ENCODE measurements at regions not wholly inside any gene's neighbourhood (a gene's known extent, or its start where the extent isn't known, plus 50 kb on each side); places are given as distances from the start of the nearest gene placed in this dataset.

DNA sequence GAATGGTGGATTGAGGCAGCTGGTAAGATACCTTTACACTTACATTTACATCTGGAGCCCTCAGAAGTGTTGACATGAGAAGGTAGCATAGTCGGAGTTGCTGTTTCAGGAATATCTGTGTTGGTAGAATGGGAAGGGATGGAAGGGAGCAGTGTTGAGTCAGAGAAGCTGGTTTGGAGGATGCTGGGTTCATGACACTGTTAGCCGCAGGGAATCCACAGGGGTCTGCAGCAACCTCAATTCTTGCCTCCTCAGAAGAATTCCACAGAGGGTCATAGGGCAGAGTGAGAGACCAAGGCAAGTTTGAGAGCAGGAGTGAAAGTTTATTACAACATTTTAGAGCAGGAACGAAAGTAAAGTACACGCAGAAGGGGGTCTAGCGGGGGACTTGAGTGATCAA, 536.8 kb downstream of the QKI start:
- DNase-seq (ENCODE audit: low read depth) = no peak

DNA sequence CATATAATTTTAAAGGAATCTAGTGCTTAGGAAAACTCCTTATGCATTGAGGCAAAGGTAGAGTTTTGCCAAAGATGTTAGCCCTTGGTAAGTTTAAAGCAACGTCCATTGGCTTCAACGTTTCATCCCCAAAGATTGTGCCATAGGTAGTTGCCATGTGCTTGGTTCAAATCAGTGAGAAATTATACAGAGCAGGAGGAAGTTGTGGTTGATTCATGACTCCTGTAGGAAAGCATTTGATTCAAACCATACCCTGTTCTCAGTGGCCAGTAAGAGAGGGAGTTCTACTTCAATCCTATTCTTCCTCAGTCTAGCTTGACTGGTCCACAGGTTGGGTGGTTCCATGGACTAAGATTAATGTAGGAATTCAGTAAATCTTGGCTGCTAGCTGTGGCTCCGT, 535.6 kb downstream of the QKI start:
- DNase-seq (ENCODE audit: low read depth) = no peak

DNA sequence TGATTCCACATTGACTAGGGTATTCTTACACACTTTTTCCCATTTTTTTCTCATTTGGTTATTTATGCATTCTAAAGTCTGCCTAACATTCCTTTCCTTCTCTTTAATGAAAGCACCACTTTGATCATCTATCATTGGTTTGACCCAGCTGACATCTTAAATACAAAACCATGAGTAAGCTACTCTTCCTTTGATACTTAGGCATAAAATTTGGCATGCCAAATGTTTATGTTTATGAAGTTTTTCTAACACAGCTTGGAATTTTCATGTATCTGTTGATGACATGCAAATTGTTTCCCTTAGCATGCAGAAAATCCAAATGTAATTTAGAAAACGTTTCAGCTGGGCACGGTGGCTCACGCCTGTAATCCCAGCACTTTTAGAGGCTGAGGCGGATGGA, 534.9 kb downstream of the QKI start:
- no peak for DNase-seq (ENCODE audit: low read depth)

DNA sequence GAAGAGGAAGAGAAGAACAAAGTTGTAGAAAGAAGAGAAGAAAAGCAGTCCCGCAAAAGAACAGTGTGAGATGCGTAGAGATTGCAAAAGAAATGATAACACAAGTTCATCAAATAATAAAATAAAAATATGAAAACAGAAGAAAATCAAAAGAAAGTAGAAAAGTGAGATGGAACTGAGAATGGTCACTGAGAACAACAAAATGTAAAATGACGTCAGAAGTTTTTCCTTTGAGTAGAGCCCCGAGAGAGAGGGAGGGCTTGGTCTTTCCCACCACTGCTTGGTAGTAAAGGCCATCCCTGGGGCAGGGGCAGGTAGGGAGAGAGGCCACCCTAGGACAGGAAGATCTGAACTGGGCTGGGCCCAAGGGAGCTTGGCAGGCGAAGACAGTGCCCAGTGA, 533.7 kb downstream of the QKI start:
- no peak for DNase-seq (ENCODE audit: low read depth)

DNA sequence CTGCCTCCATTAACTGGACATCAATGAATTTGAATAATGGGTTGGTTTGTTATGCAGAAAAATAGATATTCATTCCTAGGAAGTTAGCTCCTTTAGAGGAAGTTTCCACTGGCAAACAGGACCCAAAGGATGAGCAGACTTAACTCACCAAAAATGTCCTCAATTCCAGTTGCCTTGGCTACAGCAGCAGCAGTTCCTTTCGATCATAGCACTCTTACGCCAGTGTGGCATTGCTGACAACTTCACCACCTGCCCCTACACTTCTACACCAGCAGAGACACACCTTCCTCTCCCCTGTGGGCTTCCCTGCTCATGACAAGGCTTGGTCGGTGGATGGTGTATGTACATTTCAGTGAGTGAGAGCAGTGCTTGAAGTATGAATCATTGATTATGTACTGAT, 532.8 kb downstream of the QKI start:
- no peak for DNase-seq (ENCODE audit: low read depth)

DNA sequence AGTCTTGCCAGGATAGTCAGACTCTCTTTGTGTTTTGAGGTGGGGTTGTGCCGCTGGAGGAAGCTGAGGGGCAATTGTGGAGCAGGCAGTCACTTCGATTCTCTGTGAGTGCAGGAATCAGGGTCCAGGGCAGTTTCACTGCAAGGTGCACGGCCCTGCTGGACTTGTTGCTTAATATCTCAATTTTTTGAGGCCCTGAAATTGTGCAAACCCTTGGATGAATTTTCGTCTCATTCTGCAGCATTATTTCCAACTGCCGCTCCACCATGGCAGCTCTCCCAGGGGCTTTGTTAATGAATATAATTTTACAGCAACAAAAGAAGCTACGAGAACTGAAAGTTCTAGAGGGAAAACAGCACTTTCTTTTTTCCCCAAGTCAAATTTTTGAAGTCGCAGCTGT, 531.9 kb downstream of the QKI start:
- DNase-seq (ENCODE audit: low read depth) = no peak

DNA sequence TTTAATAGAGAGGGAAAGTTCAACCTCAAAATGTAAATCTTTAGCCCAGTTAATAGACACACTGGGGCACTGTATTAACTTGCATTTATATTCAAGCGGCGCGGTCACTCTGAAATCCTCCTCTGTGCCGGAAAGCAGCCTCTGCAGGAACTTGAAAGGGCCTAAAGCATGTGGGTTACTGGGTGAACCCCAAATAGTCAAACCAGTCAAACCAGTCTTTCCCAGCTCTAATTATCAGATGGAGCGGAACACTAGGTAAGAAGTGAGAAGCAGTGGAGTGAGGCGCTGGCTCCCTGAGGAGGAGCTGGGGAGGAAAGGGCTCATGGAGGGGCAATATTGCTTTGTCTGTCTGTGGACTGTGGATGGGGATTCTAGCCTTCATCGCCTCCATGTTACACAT, 531.3 kb downstream of the QKI start:
- no peak for DNase-seq (ENCODE audit: low read depth)

DNA sequence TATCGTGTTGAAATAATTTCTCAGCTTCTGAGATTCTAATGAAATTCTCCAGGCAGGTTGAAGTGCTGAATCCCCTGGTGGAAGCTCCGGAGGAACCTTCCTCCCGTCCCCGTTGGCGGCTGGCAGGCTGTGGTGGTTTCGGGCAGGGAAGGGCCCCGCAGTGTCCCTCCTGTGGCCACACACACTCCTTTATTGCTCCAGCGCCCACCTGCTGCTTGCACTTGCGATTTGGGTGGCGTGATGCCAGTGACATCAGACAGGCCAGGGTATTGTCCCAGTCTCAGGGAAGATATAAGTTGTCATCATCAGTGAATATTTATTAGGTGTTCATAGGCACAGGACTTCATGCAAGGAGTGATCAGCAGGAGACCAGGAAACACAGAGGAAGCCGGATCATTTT, 530.4 kb downstream of the QKI start:
- no peak for DNase-seq (ENCODE audit: low read depth)

DNA sequence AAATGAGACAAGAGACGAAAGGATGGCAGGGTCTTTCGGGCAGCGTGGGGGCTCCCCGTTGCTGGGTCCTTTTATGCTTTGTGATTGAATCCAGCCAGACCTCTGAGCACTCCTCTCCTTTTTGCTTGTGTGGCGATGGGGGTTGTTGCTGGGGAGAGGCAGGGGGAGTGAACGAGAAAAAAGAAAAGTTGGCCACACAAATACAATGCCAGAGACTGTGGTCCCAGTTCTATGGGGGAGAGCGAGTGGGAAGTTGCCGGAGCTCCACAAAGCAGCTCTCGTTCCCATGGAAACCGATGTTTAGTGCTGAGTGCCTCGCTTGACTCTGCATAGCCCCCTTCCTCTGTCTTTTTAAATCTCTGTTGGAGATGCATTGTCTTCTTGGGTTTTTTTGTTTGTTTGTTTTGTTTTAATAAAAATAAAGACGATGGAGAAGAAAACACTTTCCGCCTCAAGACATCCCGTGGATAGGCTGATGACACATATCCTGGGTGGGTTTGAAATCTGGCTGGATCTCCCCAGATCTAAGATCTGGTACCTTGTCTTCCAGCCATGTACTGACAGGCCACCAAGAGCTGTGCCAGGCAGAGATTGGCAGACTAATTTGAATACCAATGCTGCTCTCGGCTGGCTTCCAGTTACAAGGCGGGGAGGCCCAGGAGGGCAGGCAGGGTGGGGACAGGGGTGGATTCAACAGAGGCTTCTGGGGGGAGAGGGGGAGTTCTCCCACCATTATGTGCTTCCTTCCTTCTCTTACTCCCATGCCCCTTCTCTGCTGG, 529.3 kb downstream of the QKI start:
- DNase-seq (ENCODE audit: low read depth) = no peak

DNA sequence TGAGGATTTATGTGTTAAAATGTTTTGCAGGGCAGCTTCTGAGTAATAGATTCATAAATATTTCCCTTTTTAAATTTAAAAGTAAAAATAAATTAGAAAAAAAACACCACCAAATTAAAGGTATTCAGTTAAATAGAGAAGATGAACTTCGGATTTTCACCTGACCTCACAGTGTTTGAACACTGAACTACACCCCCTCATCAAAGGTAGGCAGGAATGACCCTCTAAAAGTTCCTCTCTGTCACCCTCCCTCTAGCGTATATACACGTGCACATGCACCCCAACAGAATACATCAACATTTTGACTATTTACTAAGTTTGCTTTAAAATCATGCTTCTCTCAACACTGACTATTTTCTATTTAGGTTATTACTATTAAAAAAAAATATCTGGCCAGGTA, 528.3 kb downstream of the QKI start:
- DNase-seq (ENCODE audit: low read depth) = no peak

DNA sequence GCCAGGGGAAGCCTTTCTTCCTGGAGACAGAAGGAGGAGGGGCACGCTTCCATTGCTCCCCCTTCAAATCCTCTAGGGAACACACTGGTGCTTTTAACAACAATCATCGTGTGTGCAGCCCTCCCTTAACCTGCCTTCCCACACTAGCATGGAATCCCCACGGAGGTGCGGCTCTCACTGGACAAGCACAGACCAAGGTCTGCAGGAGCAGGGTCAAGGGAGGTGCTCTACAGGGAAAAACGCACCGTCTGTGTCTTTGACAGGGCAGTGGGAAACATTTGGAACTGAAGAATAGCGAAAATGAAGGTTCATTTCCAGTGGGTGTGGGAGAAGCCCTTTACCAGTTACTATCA, 527.1 kb downstream of the QKI start:
- no peak for DNase-seq (ENCODE audit: low read depth)

DNA sequence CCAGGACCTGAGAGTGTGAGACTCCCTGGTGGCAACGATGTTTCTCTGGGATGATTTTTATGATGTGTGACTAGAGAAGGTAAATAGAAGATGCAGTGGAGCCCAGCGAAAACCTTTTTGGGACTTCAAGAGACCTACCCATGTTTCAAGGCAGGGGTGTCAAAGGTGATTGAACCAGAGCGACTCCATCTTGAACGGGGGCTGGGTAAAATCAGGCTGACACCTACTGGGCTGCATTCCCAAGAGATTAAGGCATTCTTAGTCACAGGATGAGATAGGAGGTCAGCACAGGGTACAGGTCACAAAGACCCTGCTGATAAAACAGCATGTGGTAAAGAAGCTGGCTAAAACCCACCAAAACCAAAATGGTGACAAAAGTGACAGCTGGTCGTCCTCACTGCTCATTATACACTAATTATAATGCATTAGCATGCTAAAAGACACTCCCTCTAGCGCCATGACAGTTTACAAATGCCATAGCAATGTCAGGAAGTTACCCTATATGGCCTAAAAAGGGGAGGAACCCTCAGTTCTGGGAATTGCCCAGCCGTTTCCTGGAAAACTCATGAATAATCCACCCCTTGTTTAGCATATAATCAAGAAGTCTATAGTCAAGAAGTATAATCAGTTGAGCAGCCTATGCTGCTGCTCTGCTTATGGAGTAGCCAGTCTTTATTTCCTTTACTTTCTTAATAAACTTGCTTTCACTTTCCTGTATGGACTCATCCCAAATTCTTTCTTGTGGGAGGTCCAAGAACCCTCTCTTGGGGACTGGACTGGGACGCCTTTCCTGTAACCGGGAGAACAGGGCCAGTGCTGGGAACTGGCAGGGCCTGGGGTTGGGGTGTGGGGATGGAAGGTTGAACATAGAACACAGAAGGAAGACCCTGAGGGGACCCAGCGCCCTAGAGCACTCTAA, 526.4 kb downstream of the QKI start:
- DNase-seq (ENCODE audit: low read depth) = no peak

DNA sequence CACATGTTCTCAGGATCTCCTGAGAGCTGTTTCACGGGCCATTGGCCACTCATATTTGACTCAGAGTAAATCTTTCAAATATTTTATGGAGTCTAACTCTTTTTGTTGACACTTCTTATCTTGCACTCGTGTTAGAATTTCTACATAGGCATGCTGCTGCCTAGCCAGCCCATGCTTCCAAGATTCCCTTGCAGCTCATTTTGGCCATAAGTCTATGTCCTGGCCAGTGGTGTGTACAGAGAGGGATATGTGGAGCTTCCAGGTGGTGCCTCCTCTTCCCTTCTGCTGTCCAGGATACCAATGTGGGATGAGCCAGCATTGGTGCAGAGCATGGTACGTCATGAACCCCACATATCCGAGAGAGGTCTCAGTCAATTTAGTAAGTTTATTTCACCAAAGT, 522.6 kb downstream of the QKI start:
- DNase-seq (ENCODE audit: low read depth) = no peak

DNA sequence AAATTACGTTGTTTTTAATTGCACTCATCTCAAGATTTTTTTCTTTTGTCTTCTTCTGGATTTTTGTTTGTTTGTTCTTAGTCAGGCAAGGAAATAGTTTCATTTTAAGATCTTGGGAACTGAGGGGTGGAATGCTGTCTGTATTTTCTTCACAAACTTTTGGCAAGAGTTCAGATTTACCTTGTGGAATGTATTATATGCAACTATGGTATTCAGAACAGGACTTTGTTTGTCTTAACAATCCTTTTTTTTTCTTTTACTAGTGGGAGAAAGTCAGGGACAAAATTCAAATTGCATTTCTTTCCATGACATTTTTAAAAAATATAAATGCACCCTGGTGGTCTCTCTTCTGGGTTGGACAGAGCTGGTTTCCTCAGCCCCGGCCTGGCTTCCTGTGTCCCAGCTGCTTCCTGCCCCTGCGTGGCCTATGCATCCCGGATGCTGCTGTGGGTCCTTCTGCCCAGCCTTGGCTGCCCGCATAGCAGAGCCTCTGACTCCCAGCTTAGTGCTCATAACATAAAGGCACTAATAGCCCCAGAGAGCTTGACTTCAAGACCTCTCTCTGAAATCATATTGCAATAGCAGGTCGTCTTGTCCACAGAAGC, 520.7 kb downstream of the QKI start:
- no peak for DNase-seq (ENCODE audit: low read depth)

DNA sequence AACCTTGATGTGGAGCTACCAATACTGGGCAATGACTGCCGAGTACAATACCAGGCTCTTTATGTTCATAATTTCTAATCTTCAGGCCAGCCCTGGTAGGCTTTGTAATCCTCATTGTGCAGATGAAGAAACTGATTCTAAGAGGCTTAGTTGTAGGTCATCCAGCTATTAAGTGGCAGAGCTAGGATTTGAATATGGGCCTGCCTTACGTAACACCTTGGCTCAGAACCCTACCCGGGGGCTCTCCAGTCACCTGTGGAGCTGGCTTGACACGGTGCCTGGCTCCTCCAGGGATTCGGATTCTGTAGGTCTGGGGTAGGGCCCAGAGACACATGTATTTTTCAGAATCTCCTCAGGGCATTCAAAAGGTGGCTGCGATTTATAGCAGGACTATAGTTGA, 515.5 kb downstream of the QKI start:
- no peak for DNase-seq (ENCODE audit: low read depth)

DNA sequence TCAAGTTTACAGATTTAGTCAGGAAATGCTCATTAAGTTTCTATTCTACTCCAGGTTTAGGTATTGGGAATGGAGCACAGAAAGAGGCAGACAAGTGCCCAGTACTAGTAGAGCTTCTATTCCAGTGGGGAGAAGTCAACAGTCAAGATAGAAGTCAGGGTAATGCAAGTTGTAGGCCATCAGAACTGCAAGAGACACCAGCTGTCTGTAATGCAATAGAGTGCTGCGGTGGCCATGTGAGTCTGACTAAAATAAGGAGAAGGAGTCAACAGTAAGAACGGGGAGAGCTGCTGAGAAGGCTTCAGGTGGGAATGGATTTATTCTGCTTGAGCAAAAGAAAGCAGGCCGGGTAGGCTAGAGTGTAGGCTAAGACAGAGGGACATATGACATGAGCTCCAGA, 515.0 kb downstream of the QKI start:
- DNase-seq (ENCODE audit: low read depth) = no peak

DNA sequence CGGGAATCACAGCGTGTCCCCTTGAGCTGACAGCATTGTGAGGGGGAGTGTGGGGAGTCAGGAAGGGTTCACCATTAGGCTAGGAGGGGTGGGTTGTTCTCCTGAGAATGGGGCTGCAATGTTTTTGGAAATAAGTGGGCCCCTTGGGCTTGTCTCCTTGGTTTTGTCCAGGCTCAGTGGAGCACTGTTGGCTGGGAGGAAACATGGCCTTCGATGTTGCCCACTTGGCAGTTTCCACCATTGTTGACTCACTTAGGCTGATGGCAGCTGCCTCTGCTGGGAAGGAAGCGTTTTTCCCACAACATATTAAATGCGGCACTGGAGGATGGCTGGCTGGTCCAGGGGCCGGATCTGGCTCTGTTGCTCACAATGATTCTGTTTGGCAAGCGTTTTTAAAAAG, 512.1 kb downstream of the QKI start:
- no peak for DNase-seq (ENCODE audit: low read depth)

DNA sequence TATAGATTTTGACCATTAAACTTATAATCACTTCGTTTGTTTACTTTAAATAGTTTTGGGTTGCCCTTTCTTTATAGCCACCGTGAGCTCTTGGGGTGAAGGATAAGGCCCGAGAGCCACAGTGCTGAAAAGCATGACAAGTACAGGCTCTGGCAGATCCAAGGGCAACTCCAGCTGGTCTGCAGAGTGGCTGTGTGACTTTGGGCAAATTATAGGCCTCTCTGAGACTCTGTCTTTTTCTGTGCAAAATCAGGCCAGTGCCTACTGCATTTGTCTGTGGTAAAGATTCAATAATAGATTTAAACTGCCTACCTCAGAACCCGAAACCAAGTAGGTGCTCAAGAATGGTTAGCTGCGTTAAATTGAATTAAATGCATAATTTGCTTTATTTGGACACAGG, 511.3 kb downstream of the QKI start:
- DNase-seq (ENCODE audit: low read depth) = no peak

DNA sequence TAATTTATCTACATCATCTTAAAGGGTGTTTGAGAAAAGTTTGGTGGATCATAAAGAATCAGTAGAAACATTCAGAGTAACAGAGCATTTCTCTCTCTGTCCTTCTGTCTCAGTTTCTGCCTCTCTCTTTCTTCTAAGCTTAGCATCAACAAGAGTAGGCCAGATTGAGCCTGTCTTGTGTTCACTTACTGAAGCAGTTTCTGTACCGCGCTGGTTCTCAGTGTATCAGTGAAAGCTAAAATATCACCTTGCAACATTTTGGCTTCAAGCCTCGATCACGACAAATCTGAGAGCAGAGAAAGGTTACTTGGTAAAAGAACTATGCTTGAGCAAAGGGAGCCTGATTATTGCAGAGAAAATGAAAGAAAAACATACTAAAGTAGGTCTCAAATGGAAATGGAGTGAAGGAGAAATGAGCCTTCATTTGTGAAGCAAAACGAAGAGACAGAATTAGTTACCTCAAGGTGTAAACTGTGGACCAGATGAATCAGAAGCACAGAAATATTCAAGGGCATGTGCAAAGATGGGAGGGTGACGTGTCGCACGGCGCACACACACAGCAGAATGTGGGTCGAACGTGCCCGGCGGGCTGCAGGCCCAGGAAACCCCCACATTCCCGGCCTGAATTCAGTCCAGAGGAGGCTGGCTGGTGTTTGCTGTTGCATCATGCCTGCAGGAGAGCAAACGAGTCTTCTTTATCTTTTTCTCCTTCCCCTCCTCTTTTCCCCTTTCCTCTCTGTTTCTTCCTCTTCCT, 509.3 kb downstream of the QKI start:
- no peak for DNase-seq (ENCODE audit: low read depth)

DNA sequence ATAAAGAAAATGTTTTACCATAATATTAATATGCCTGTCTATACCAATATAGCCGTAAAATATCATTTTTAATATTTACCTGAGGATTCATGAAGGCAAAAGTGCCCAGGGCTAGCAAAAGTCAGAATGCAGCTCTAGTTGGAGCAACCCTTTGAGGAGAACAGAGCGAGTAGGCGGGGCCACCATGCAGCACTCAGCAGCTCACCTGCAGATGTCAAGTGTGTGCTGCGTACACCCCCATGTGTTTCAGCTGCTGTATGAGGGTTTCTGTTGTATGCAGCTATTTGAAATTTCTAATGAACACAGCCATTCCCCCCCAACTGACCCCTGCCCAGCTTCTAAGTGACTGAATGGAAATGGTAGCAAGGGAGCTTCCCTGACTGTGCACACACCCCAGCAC, 508.0 kb downstream of the QKI start:
- DNase-seq (ENCODE audit: low read depth) = no peak

DNA sequence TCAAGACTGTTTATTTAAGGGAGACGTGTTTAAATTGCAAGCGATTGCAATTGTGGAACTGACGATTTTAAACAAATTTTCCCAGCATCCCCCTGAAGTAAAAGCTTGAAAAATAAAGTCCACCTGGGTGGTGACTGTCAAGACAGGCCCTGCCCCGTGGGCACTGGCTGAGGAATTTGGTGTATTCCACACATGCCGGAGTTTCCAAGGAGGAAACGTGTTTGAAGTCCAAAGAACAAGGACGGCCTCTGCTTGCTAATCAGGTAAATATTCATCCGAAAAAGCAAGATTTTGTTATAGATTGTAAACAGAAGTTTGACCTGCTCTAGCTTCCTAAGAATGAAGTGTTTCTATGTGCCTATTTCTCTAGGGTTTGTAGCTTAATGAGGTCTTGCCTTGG, 505.1 kb downstream of the QKI start:
- DNase-seq (ENCODE audit: low read depth) = no peak

DNA sequence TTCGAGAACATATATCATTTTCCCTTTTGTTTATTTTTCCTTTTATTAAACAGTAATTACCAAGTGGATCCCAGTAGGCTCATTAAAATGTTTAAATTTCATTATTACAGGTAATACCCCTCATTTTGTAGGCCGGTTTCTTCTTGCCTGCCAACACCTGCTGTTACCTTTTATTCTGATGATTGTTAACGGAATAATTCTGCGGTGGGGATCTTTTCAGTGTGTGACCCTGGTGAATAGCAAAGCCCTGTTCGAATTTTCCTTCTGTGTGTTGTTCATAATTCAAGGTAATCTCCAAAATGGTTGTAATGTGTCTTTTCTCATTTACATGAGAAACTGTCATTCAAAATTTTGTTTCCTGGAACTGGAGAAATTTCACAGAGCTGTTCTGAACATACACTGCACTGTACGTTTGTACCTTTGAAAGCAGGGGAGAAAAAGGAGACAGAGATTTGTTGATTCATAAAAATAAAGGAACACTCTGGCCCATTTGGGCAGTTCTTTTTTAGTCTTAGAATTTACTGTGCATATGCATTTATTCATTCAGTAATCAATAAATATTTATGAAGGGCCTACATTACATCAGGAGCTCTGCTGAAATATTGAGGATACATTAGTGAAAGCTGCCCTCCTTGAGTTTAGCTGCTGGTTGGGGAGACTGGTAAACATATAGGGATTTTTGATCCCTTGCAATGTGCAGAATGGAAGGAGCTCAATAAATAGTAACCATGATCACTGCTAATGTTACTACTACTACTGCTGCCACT, 502.0 kb downstream of the QKI start:
- DNase-seq (ENCODE audit: low read depth) = no peak
